SK-N-SH treated with all-trans-retinoic acid at 6 μM for 48 hours (cell line): ENCODE measurements at regions not wholly inside any gene's neighbourhood (a gene's known extent, or its start where the extent isn't known, plus 50 kb on each side); places are given as distances from the start of the nearest gene placed in this dataset.

Experiments
- ATAC-seq: fragments of 200-7000 bp; cut with Tn5 transposase; 3 replicates; pipeline ENCODE4 v1.9.1; 2020; ENCODE audit warnings: mild to moderate bottlenecking, moderate library complexity
- ARNTL ChIP-seq: fragments of 450-650 bp; formaldehyde crosslinking; IDR thresholded peaks from 2 replicates; pipeline ENCODE4 v1.5.0; 2020; ENCODE audit warnings: low read depth, mild to moderate bottlenecking, moderate library complexity, borderline replicate concordance
- BACH2 ChIP-seq: fragments of 250-450 bp; sonication (Bioruptor Pico); IDR thresholded peaks from 2 replicates; pipeline ENCODE4 v1.9.0; 2021; ENCODE audit warnings: mild to moderate bottlenecking, borderline replicate concordance
- CREB5 ChIP-seq: fragments of 250-450 bp; sonication (Bioruptor Pico); IDR thresholded peaks from 2 replicates; pipeline ENCODE4 v1.5.1; 2020; ENCODE audit warnings: low read depth, mild to moderate bottlenecking, moderate library complexity
- CSDC2 ChIP-seq: fragments of 250-450 bp; sonication (Bioruptor Pico); IDR thresholded peaks from 2 replicates; pipeline ENCODE4 v1.5.0; 2020; ENCODE audit warnings: mild to moderate bottlenecking, moderate library complexity
- CSRNP3 ChIP-seq: fragments of 250-450 bp; sonication (Bioruptor Pico); IDR thresholded peaks from 2 replicates; pipeline ENCODE4 v1.5.1; 2021; ENCODE audit warnings: mild to moderate bottlenecking, moderate library complexity
- ESRRG ChIP-seq: fragments of 250-450 bp; sonication (Bioruptor Pico); IDR thresholded peaks from 2 replicates; pipeline ENCODE4 v1.6.1; 2021; ENCODE audit warnings: mild to moderate bottlenecking
- GLIS3 ChIP-seq: fragments of 250-450 bp; sonication (Bioruptor Pico); IDR thresholded peaks from 2 replicates; pipeline ENCODE4 v1.5.0; 2020; ENCODE audit warnings: mild to moderate bottlenecking, moderate library complexity
- ISL1 ChIP-seq: fragments of 250-450 bp; sonication (Bioruptor Pico); IDR thresholded peaks from 2 replicates; pipeline ENCODE4 v2.1.2; 2022; ENCODE audit warnings: mild to moderate bottlenecking, moderate library complexity
- OSR1 ChIP-seq: fragments of 250-450 bp; sonication (Bioruptor Pico); IDR thresholded peaks from 2 replicates; pipeline ENCODE4 v1.8.0; 2022; ENCODE audit warnings: moderate library complexity, mild to moderate bottlenecking, inconsistent platforms
- PATZ1 ChIP-seq: fragments of 250-450 bp; sonication (Bioruptor Pico); IDR thresholded peaks from 2 replicates; pipeline ENCODE4 v1.8.0; 2020; ENCODE audit warnings: mild to moderate bottlenecking, moderate library complexity, borderline replicate concordance
- POU6F1 ChIP-seq: fragments of 250-450 bp; sonication (Bioruptor Pico); IDR thresholded peaks from 2 replicates; pipeline ENCODE4 v1.8.0; 2021; ENCODE audit warnings: low read depth, mild to moderate bottlenecking, moderate library complexity, borderline replicate concordance
- PPARA ChIP-seq: fragments of 250-450 bp; sonication (Bioruptor Pico); IDR thresholded peaks from 2 replicates; pipeline ENCODE4 v1.5.0; 2020; ENCODE audit warnings: mild to moderate bottlenecking, borderline replicate concordance
- RARB ChIP-seq: fragments of 250-450 bp; sonication (Bioruptor Pico); IDR thresholded peaks from 2 replicates; pipeline ENCODE4 v1.8.0; 2021; ENCODE audit warnings: mild to moderate bottlenecking, moderate library complexity
- SNAI2 ChIP-seq: fragments of 250-450 bp; sonication (Bioruptor Pico); IDR thresholded peaks from 2 replicates; pipeline ENCODE4 v1.5.0; 2020; ENCODE audit warnings: mild to moderate bottlenecking, moderate library complexity
- TCF4 ChIP-seq: fragments of 250-450 bp; sonication (Bioruptor Pico); IDR thresholded peaks from 2 replicates; pipeline ENCODE4 v1.8.0; 2021; ENCODE audit warnings: mild to moderate bottlenecking, moderate library complexity, borderline replicate concordance
- TOX ChIP-seq: fragments of 250-450 bp; sonication (Bioruptor Pico); IDR thresholded peaks from 2 replicates; pipeline ENCODE4 v1.8.0; 2021; ENCODE audit warnings: mild to moderate bottlenecking, moderate library complexity, borderline replicate concordance
- TSHZ2 ChIP-seq: fragments of 250-450 bp; sonication (Bioruptor Pico); IDR thresholded peaks from 2 replicates; pipeline ENCODE4 v1.5.0; 2020; ENCODE audit warnings: mild to moderate bottlenecking, moderate library complexity
- ZC3H10 ChIP-seq: fragments of 250-450 bp; sonication (Bioruptor Pico); IDR thresholded peaks from 2 replicates; pipeline ENCODE4 v1.5.1; 2021; ENCODE audit warnings: mild to moderate bottlenecking, moderate library complexity
- ZFP3 ChIP-seq: fragments of 250-450 bp; sonication (Bioruptor Pico); IDR thresholded peaks from 2 replicates; pipeline ENCODE4 v1.5.0; 2020; ENCODE audit warnings: mild to moderate bottlenecking, moderate library complexity
- ZNF565 ChIP-seq: fragments of 450-650 bp; formaldehyde crosslinking; conservative IDR thresholded peaks from 2 replicates; pipeline ENCODE4 v1.5.0; 2020; ENCODE audit warnings: low read depth, mild to moderate bottlenecking, moderate library complexity
- ZNF70 ChIP-seq: fragments of 450-650 bp; formaldehyde crosslinking; IDR thresholded peaks from 2 replicates; pipeline ENCODE4 v1.5.0; 2020; ENCODE audit warnings: mild to moderate bottlenecking, moderate library complexity
- ZNF8 ChIP-seq: fragments of 450-650 bp; formaldehyde crosslinking; IDR thresholded peaks from 2 replicates; pipeline ENCODE4 v1.5.0; 2020; ENCODE audit warnings: mild to moderate bottlenecking, moderate library complexity

- TF ChIP-seq OSR1 (CRISPR knock-in tag), result no peak
- no peak for TF ChIP-seq GLIS3 (CRISPR knock-in tag)
- no peak for TF ChIP-seq PATZ1 (CRISPR knock-in tag)
- TF ChIP-seq ZNF8 (CRISPR knock-in tag), result no peak
- TF ChIP-seq CREB5 (CRISPR knock-in tag), result no peak
- TF ChIP-seq ARNTL (CRISPR knock-in tag), result no peak
- no peak for TF ChIP-seq ISL1 (CRISPR knock-in tag)
- no peak for TF ChIP-seq CSRNP3 (CRISPR knock-in tag)
- no peak for TF ChIP-seq TCF4 (CRISPR knock-in tag)
- no peak for TF ChIP-seq ZNF565 (CRISPR knock-in tag)
- TF ChIP-seq RARB (CRISPR knock-in tag), result no peak
- TF ChIP-seq TSHZ2 (CRISPR knock-in tag), result no peak
- TF ChIP-seq ZNF70 (CRISPR knock-in tag), result no peak
- no peak for TF ChIP-seq ZFP3
- TF ChIP-seq SNAI2 (CRISPR knock-in tag), result no peak
- no peak for TF ChIP-seq POU6F1 (CRISPR knock-in tag)
- no peak for TF ChIP-seq TOX
- no peak for TF ChIP-seq BACH2 (CRISPR knock-in tag)
- TF ChIP-seq ZC3H10 (CRISPR knock-in tag), result no peak
- no peak for ATAC-seq
Observed at GRCh38 chr16:13571036-13571435, 348.9 kb upstream of the ERCC4 start.

GRCh38 chr16:13573903-13574302 lies 346.1 kb upstream of the ERCC4 start:
- ATAC-seq, result no peak
- TF ChIP-seq CSDC2 (CRISPR knock-in tag), result no peak
- no peak for TF ChIP-seq PATZ1 (CRISPR knock-in tag)
- no peak for TF ChIP-seq POU6F1 (CRISPR knock-in tag)
- no peak for TF ChIP-seq CSRNP3 (CRISPR knock-in tag)
- TF ChIP-seq TOX, result no peak
- TF ChIP-seq TSHZ2 (CRISPR knock-in tag), result no peak
- no peak for TF ChIP-seq PPARA (CRISPR knock-in tag)
- no peak for TF ChIP-seq ZNF8 (CRISPR knock-in tag)
- no peak for TF ChIP-seq ZC3H10 (CRISPR knock-in tag)
- no peak for TF ChIP-seq ISL1 (CRISPR knock-in tag)
- no peak for TF ChIP-seq RARB (CRISPR knock-in tag)
- no peak for TF ChIP-seq ESRRG (CRISPR knock-in tag)
- no peak for TF ChIP-seq ZNF70 (CRISPR knock-in tag)
- TF ChIP-seq TCF4 (CRISPR knock-in tag), result no peak
